ENCODE measurements at regions not wholly inside any gene's neighbourhood (a gene's known extent, or its start where the extent isn't known, plus 50 kb on each side); places are given as distances from the start of the nearest gene placed in this dataset.

DNA sequence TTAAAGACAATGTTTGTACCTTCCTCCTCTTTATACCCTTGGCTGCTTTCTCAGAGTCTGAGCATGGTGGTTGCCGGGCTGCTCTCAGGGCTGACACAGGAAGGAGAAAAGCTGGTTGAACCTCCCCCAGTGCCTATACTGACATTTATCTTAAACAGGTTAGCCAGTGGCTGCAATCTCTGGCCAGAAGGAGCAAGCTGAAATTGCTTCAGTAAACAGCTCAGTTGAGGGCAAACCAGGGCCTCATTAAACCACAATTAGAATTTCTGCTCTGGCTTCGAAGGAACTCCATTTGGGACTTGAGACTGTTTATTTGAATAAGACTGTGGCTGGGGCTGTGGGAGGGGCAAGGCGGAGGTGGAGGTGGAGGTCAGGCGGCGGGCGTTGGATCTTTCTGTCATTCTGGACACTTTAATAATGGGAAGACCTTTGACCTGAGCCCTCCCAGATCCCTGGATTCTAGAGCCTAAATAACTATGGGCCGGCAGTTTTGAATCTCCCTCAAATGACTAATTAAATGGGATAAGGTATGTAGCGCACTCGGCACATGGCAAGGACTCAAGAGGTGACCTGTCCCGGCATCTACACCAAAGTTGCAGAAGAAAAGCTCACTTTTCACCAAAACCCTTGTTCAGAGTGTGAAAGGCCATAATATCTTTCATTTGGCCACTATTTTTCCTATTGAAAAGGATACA, 120.6 kb upstream of the MYCN start:
- no peak for TF ChIP-seq POLR2A (IDR thresholded peaks at IDR 0.05; ENCODE audit: low read depth, low read length)
- TF ChIP-seq POLR2AphosphoS5 (IDR thresholded peaks at IDR 0.05; ENCODE audit: low read depth, low read length), result no peak

Data from GM12892 (cell line).